Dendritic cell treated with granulocyte-macrophage colony-stimulating factor and Interleukin-4, amounts not matched to agents 40 ng/mL and 50 ng/mL, for 4 days (primary cell): ENCODE measurements at regions not wholly inside any gene's neighbourhood (a gene's known extent, or its start where the extent isn't known, plus 50 kb on each side); places are given as distances from the start of the nearest gene placed in this dataset.

Experiments used
- H3K27ac Mint-ChIP-seq: one replicate; pipeline ENCODE4 v1.8.0; 2022; ENCODE audit warnings: mild to moderate bottlenecking, mixed read lengths
- H3K27me3 Mint-ChIP-seq: one replicate; pipeline ENCODE4 v1.8.0; 2022; ENCODE audit warnings: mild to moderate bottlenecking, mixed read lengths
- H3K36me3 Mint-ChIP-seq: one replicate; pipeline ENCODE4 v1.8.0; 2022; ENCODE audit warnings: low read depth, mixed read lengths
- H3K4me1 Mint-ChIP-seq: one replicate; pipeline ENCODE4 v1.8.0; 2022; ENCODE audit warnings: low read depth, mixed read lengths
- H3K4me3 Mint-ChIP-seq: one replicate; pipeline ENCODE4 v1.8.0; 2022; ENCODE audit warnings: mild to moderate bottlenecking, moderate library complexity, mixed read lengths
- H3K9me3 Mint-ChIP-seq: one replicate; pipeline ENCODE4 v1.8.0; 2022; ENCODE audit warnings: mixed read lengths
- intact Hi-C: fragments of 100-400 bp; cut with micrococcal nuclease; formaldehyde crosslinking; loops from one replicate; pipeline ENCODE4 v1.15.0; 2022

GRCh38 chr6:122077603-122078002 is 321.8 kb upstream of the HSF2 start:
- H3K9me3 Mint-ChIP-seq = no peaks in the 10 kb centered on the region
- no peaks in the 10 kb centered on the region for H3K27me3 Mint-ChIP-seq
- intact Hi-C loops = no loop called here
- H3K4me3 Mint-ChIP-seq = no peak overlapping the region
- H3K36me3 Mint-ChIP-seq = no peaks in the 10 kb centered on the region
- H3K4me1 Mint-ChIP-seq = no peaks in the 10 kb centered on the region
- H3K27ac Mint-ChIP-seq = no peak overlapping the region

DNA sequence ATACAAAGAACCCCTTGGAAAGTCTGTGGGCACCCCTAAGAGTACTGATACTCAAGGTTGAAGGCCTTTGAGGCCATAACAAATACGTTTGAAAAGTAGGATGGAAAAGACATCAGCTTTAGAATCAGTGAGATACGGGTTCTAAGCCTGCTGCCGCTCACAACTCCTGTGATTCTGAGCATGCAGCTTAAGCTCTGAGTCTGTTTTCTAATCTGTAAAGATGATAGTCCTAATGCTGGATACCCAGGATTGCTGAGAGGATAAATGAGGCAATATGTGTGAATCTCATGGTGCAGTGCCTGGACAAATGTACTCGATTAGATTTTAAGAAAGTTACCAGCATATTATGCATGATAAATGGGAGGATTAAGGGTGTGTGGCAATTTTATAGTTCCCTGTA is 321.0 kb upstream of the HSF2 start:
- H3K27ac Mint-ChIP-seq = no peak overlapping the region
- no peaks in the 10 kb centered on the region for H3K9me3 Mint-ChIP-seq
- no peak overlapping the region for H3K4me3 Mint-ChIP-seq
- H3K36me3 Mint-ChIP-seq = no peaks in the 10 kb centered on the region
- no peaks in the 10 kb centered on the region for H3K4me1 Mint-ChIP-seq
- intact Hi-C loops = no loop called here
- no peaks in the 10 kb centered on the region for H3K27me3 Mint-ChIP-seq

DNA sequence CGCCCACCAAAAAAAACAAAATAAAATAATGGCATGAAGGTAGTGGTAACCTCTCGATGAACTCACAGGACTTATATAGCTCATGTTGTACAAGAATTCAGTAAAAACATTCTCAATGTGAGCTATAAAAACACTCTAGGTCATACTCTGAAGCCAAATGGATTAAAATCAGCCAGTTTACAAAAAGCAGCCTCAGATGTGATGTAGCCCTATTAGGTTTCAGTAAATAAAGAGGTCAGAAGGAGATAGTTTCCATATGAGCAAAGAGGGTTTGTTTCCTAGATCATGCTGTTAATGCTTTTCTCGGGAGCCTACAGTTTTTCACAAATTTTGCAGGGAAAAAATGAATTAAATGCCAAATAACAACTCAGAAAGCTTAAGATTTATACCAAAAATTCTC is 319.5 kb upstream of the HSF2 start:
- H3K9me3 Mint-ChIP-seq = no peaks in the 10 kb centered on the region
- intact Hi-C loops = no loop called here
- H3K4me3 Mint-ChIP-seq = no peak overlapping the region

DNA sequence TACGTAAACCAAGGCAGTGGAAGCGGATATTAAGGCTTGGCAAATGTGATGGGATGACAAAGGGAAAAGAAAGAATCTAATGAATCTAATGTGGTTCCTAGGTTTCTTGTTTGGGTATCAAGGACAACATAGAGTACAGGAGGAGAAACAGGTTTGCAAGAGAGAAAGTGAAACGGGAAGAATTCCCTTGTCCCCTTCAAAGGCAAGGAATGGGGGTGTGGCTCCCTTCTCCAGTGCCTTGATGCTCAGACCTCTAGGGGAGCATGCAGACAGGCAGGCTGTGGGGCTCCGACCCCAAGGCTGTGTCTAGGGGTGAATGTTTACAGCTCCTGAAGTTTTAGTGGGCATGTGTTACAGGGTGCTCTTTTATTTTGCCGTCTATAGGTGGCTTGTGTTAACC is 317.5 kb upstream of the HSF2 start:
- H3K9me3 Mint-ChIP-seq = no peaks in the 10 kb centered on the region
- no peak overlapping the region for H3K27ac Mint-ChIP-seq
- no peaks in the 10 kb centered on the region for H3K36me3 Mint-ChIP-seq
- H3K27me3 Mint-ChIP-seq = no peaks in the 10 kb centered on the region
- no peak overlapping the region for H3K4me3 Mint-ChIP-seq
- intact Hi-C loops = no loop called here
- H3K4me1 Mint-ChIP-seq = no peaks in the 10 kb centered on the region

More for the DNA sequence above, 319.5 kb upstream of the HSF2 start:
- Mint-ChIP-seq H3K27ac (no peak overlapping the region), H3K27me3 (no peaks in the 10 kb centered on the region), H3K4me1 (no peaks in the 10 kb centered on the region), H3K36me3 (no peaks in the 10 kb centered on the region)

GRCh38 chr6:122082370-122082769 is 317.1 kb upstream of the HSF2 start:
- no peaks in the 10 kb centered on the region for H3K9me3 Mint-ChIP-seq

GRCh38 chr6:122092366-122092765 is 307.1 kb upstream of the HSF2 start:
- Mint-ChIP-seq H3K36me3 (no peaks in the 10 kb centered on the region), H3K4me1 (no peaks in the 10 kb centered on the region), H3K4me3 (no peak overlapping the region), H3K27me3 (no peaks in the 10 kb centered on the region), H3K9me3 (no peaks in the 10 kb centered on the region), H3K27ac (no peak overlapping the region)
- intact Hi-C loops = no loop called here

More at GRCh38 chr6:122082370-122082769, 317.1 kb upstream of the HSF2 start:
- Mint-ChIP-seq H3K27ac (no peak overlapping the region), H3K27me3 (no peaks in the 10 kb centered on the region), H3K36me3 (no peaks in the 10 kb centered on the region), H3K4me3 (no peak overlapping the region), H3K4me1 (no peaks in the 10 kb centered on the region)
- intact Hi-C loops = no loop called here

- H3K27ac Mint-ChIP-seq = no peak overlapping the region
- H3K36me3 Mint-ChIP-seq = no peaks in the 10 kb centered on the region
- H3K4me1 Mint-ChIP-seq = no peaks in the 10 kb centered on the region
- intact Hi-C loops = no loop called here
- no peaks in the 10 kb centered on the region for H3K27me3 Mint-ChIP-seq
- peaks cover 25% of the 10 kb centered on the region for H3K9me3 Mint-ChIP-seq
- H3K4me3 Mint-ChIP-seq = no peak overlapping the region
Observed at GRCh38 chr6:122098201-122098678, 301.2 kb upstream of the HSF2 start.

- Mint-ChIP-seq H3K4me3 (no peak overlapping the region), H3K27me3 (no peaks in the 10 kb centered on the region), H3K9me3 (peaks cover 25% of the 10 kb centered on the region), H3K27ac (no peak overlapping the region), H3K4me1 (no peaks in the 10 kb centered on the region), H3K36me3 (no peaks in the 10 kb centered on the region)
- intact Hi-C loops = no loop called here
Observed at GRCh38 chr6:122102026-122102425, 297.4 kb upstream of the HSF2 start.

DNA sequence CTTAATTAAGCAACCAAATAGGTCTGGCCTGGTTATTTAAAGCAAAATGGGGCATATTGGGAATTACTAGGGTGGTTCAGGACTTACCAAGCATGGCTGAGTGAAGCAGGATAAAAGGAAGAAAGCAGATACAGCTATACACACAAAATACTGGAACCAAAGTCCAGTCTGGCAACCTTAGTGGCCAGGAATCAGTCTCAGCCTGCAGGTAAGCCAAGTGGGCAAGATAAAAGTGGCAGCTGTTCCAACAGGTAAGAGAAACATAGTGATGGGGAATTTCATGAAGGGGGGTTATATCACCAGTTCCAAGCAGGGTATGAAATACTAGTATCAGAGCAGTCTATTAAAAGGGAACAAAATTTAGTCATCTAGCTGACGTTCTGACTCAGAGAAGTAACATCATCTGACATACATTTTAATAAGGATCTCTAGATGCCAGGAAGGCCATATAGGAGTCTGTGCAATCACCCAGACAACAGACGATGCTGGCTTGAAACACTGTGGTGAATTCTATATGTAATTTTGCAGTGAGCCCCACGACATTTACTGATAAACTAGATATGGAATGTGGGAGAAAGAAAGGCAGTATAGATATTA is 292.1 kb upstream of the HSF2 start:
- no peak overlapping the region for H3K4me3 Mint-ChIP-seq
- intact Hi-C loops = no loop called here
- no peaks in the 10 kb centered on the region for H3K4me1 Mint-ChIP-seq
- no peaks in the 10 kb centered on the region for H3K27me3 Mint-ChIP-seq
- peaks cover 11% of the 10 kb centered on the region for H3K9me3 Mint-ChIP-seq
- no peak overlapping the region for H3K27ac Mint-ChIP-seq
- H3K36me3 Mint-ChIP-seq = no peaks in the 10 kb centered on the region

DNA sequence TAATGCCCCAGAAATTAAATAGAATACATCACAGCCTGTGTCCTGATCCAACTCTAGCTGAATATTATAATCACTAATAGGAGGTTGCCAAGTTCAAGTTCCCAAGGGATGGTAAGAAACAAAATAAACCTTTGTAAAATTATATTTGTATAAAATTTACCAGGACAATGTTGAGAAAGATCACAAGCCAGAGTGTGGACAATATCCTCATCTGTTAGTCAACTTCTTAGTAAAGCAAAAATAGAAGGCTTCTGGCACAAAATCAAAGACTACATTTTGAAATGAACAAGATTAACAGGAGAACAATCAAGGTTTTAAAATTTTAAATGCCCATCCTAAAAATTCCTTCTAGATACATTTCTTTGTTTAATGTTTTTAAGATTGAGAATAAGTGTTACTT is 290.4 kb upstream of the HSF2 start:
- no peaks in the 10 kb centered on the region for H3K36me3 Mint-ChIP-seq
- no peak overlapping the region for H3K4me3 Mint-ChIP-seq
- intact Hi-C loops = no loop called here
- no peaks in the 10 kb centered on the region for H3K27me3 Mint-ChIP-seq
- H3K4me1 Mint-ChIP-seq = no peaks in the 10 kb centered on the region
- H3K9me3 Mint-ChIP-seq = peaks cover 16% of the 10 kb centered on the region
- H3K27ac Mint-ChIP-seq = no peak overlapping the region

DNA sequence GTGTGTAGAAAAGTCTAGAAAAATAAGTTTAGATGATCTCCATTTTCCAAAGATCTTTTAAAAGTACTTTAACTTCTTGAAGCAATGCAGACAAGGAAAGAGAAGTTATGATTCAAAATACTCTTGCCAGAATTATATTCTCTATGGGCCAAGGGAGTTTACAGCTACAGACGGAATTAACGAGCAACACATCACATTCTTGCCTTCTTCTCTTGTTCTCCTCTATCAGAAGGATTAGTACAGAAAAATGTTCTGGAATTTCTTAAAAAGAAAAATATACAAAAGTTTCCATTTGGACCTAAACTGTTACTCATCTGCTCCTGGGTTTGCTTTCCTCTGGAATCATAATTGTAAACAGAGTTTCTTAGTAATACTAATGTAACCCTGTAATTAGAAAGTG is 284.7 kb upstream of the HSF2 start:
- no peak overlapping the region for H3K4me3 Mint-ChIP-seq
- H3K4me1 Mint-ChIP-seq = no peaks in the 10 kb centered on the region
- no peak overlapping the region for H3K27ac Mint-ChIP-seq
- no peaks in the 10 kb centered on the region for H3K27me3 Mint-ChIP-seq
- intact Hi-C loops = no loop called here
- peaks cover 16% of the 10 kb centered on the region for H3K9me3 Mint-ChIP-seq
- H3K36me3 Mint-ChIP-seq = no peaks in the 10 kb centered on the region

- H3K9me3 Mint-ChIP-seq = peaks cover 20% of the 10 kb centered on the region
- H3K36me3 Mint-ChIP-seq = no peaks in the 10 kb centered on the region
- no peak overlapping the region for H3K27ac Mint-ChIP-seq
Observed at GRCh38 chr6:122116119-122116834, 283.2 kb upstream of the HSF2 start.

GRCh38 chr6:122116835-122117627 is 282.4 kb upstream of the HSF2 start:
- no peaks in the 10 kb centered on the region for H3K27me3 Mint-ChIP-seq
- intact Hi-C loops = no loop called here
- peaks cover 15% of the 10 kb centered on the region for H3K9me3 Mint-ChIP-seq
- H3K4me1 Mint-ChIP-seq = no peaks in the 10 kb centered on the region
- no peak overlapping the region for H3K4me3 Mint-ChIP-seq
- no peak overlapping the region for H3K27ac Mint-ChIP-seq
- H3K36me3 Mint-ChIP-seq = no peaks in the 10 kb centered on the region

More at GRCh38 chr6:122116119-122116834, 283.2 kb upstream of the HSF2 start:
- intact Hi-C loops = no loop called here
- no peaks in the 10 kb centered on the region for H3K4me1 Mint-ChIP-seq
- no peak overlapping the region for H3K4me3 Mint-ChIP-seq
- H3K27me3 Mint-ChIP-seq = no peaks in the 10 kb centered on the region

DNA sequence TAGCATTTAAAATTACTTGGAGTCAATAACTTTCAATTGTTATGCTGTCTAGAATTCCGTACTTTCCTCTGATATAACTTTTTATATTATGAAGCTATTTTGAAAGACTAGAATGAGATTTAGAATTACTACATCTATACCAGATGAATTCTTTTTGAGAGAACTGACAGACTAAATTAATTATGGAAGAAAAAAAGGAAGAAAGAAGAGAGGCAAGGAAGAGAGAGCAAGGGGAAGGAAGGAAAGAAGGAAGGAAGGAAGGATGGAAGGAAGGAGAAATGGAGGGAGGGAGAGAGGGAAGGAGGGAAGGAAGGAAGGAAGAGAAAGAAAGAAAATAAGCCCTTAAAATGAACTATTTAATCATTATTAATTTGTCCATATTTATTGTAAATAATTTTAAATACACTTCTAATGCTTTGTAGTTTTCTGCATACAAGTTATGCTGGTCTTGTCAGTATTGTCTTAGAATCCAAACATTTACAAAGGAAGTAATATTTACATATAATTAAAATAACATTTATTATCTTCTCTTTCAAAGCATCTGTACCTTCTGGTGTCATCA is 280.4 kb upstream of the HSF2 start:
- Mint-ChIP-seq H3K4me3 (no peak overlapping the region), H3K4me1 (no peaks in the 10 kb centered on the region), H3K9me3 (peaks cover 7% of the 10 kb centered on the region), H3K27ac (no peak overlapping the region), H3K27me3 (no peaks in the 10 kb centered on the region), H3K36me3 (no peaks in the 10 kb centered on the region)
- intact Hi-C loops = no loop called here
